Gastroesophageal sphincter (tissue), 3 donors: ENCODE measurements at regions not wholly inside any gene's neighbourhood (a gene's known extent, or its start where the extent isn't known, plus 50 kb on each side); places are given as distances from the start of the nearest gene placed in this dataset.

Source experiments
- CTCF ChIP-seq, 4 experiments: fragments of 200-600 bp in 2 of 4; fragments of 450-650 bp in 2 of 4; sonication (generic) in 1 of 4; IDR thresholded peaks; one replicate each; pipeline ENCODE4 v1.5.1; 2017 to 2019; ENCODE audit warnings: antibody characterized with exemption in 4 of 4, mild to moderate bottlenecking in 2 of 4, moderate library complexity in 2 of 4
- EP300 ChIP-seq: sonication (generic); formaldehyde crosslinking; IDR thresholded peaks from one replicate; pipeline ENCODE4 v1.6.1; 2017; ENCODE audit warnings: antibody characterized with exemption, mild to moderate bottlenecking
- POLR2A ChIP-seq, 2 donors: fragments of 450-650 bp; IDR thresholded peaks; one replicate each; pipeline ENCODE4 v1.6.1; 2017; ENCODE audit warnings: antibody characterized with exemption in 2 of 2, mild to moderate bottlenecking in 2 of 2, moderate library complexity in 1 of 2
- POLR2AphosphoS5 ChIP-seq: sonication (generic); formaldehyde crosslinking; IDR thresholded peaks from one replicate; pipeline ENCODE4 v1.6.1; 2017; ENCODE audit warnings: antibody characterized with exemption

- TF ChIP-seq POLR2A (IDR thresholded peaks at IDR 0.05) (no peak), CTCF (IDR thresholded peaks at IDR 0.05) (no peak), EP300 (no peak), POLR2AphosphoS5 (no peak)
These were observed 131.2 kb upstream of the C14orf180 start for GRCh38 chr14:104448321-104448720.
